GM12878 (cell line): ENCODE measurements at regions not wholly inside any gene's neighbourhood (a gene's known extent, or its start where the extent isn't known, plus 50 kb on each side); places are given as distances from the start of the nearest gene placed in this dataset.

ENCODE experiments used
- NFIC ChIP-seq: IDR thresholded peaks from 2 replicates; pipeline ENCODE4 v1.6.1; 2012; ENCODE audit warnings: low read depth, mild to moderate bottlenecking, inconsistent platforms, low read length, moderate library complexity
- NFYB ChIP-seq: IDR thresholded peaks from 2 replicates; pipeline ENCODE4 v1.6.1; 2011; ENCODE audit warnings: low read depth, mild to moderate bottlenecking, low read length, improper control_type of control experiment, moderate library complexity; ENCODE audit not compliant: insufficient read depth
- SIN3A ChIP-seq: IDR thresholded peaks from 2 replicates; pipeline ENCODE4 v1.6.1; 2012; ENCODE audit warnings: low read depth, low read length, improper control_type of control experiment
- SMAD1 ChIP-seq: fragments of 450-650 bp; IDR thresholded peaks from 2 replicates; pipeline ENCODE4 v1.6.1; 2018; ENCODE audit warnings: mild to moderate bottlenecking, low read depth; ENCODE audit not compliant: partially characterized antibody
- SREBF1 ChIP-seq: IDR thresholded peaks from 2 replicates; pipeline ENCODE4 v1.6.1; 2012; ENCODE audit warnings: mild to moderate bottlenecking, low read length
- ZNF24 ChIP-seq: fragments of 450-650 bp; IDR thresholded peaks from 2 replicates; pipeline ENCODE4 v1.6.1; 2017; ENCODE audit warnings: antibody characterized with exemption, mild to moderate bottlenecking
- TF ChIP-seq, protein P1 (sequence below): IDR thresholded peaks from 2 replicates; pipeline ENCODE4 v1.6.1; 2011; ENCODE audit warnings: borderline replicate concordance, low read depth, mild to moderate bottlenecking, moderate library complexity, low read length; ENCODE audit not compliant: insufficient read depth, poor library complexity, severe bottlenecking
- TF ChIP-seq, protein P2 (sequence below): IDR thresholded peaks from 2 replicates; pipeline ENCODE4 v1.6.1; 2011; ENCODE audit warnings: low read depth, low read length, improper control_type of control experiment, borderline replicate concordance
- TF ChIP-seq, protein P3 (sequence below): fragments of 450-650 bp; IDR thresholded peaks from 2 replicates; pipeline ENCODE4 v1.6.1; 2017; ENCODE audit warnings: mild to moderate bottlenecking, low read depth, inconsistent platforms; ENCODE audit not compliant: poor library complexity, severe bottlenecking
- TF ChIP-seq, protein P4 (sequence below): IDR thresholded peaks from 2 replicates; pipeline ENCODE4 v1.6.1; 2012; ENCODE audit warnings: low read depth, low read length, improper control_type of control experiment

DNA sequence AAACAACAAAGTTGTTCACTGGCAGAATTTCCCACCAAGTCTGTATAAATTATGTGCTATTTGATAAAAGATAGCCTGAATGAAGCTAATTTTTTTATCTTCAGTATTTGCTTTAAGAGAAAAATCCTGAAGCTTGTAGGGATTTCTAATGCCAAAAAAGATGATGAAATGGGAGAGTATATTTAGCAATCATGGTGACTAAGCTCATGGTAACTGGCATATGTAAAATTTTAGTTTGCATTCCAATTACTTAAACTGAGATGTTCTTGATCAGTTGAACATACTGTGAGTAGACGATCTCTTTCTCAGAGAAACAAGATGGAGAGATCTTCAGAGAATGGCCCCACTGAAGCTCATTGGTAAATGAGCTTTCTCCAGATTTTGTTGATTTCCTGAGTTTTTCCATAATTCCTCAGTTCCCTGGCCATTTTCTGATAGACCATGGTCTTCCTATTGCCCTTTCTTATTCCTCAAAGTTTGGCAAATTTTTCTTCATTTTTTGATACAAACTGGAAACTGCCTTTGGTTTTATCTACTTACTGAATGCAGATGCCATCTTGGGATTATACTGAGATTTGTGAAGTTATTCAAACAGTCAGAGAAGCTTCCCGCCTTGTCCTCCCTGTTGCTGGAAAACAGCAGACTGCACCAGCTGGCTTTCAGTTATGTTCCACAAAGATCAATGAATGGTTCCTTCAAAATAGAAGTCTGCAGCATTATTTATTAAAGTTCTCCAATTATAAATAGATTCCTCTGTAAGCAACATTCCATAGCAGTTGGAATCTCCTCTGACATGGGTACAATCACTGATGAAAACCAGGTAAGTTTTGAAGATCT is 68.3 kb upstream of the ALOX12 start (continued):
- TF ChIP-seq, protein P1, sequence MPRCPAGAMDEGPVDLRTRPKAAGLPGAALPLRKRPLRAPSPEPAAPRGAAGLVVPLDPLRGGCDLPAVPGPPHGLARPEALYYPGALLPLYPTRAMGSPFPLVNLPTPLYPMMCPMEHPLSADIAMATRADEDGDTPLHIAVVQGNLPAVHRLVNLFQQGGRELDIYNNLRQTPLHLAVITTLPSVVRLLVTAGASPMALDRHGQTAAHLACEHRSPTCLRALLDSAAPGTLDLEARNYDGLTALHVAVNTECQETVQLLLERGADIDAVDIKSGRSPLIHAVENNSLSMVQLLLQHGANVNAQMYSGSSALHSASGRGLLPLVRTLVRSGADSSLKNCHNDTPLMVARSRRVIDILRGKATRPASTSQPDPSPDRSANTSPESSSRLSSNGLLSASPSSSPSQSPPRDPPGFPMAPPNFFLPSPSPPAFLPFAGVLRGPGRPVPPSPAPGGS, result no peak
- TF ChIP-seq NFIC (no peak), NFYB (no peak), ZNF24 (no peak), SREBF1 (no peak), SIN3A (no peak), SMAD1 (no peak)
- TF ChIP-seq, protein P2, sequence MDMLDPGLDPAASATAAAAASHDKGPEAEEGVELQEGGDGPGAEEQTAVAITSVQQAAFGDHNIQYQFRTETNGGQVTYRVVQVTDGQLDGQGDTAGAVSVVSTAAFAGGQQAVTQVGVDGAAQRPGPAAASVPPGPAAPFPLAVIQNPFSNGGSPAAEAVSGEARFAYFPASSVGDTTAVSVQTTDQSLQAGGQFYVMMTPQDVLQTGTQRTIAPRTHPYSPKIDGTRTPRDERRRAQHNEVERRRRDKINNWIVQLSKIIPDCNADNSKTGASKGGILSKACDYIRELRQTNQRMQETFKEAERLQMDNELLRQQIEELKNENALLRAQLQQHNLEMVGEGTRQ, result no peak
- TF ChIP-seq, protein P3, sequence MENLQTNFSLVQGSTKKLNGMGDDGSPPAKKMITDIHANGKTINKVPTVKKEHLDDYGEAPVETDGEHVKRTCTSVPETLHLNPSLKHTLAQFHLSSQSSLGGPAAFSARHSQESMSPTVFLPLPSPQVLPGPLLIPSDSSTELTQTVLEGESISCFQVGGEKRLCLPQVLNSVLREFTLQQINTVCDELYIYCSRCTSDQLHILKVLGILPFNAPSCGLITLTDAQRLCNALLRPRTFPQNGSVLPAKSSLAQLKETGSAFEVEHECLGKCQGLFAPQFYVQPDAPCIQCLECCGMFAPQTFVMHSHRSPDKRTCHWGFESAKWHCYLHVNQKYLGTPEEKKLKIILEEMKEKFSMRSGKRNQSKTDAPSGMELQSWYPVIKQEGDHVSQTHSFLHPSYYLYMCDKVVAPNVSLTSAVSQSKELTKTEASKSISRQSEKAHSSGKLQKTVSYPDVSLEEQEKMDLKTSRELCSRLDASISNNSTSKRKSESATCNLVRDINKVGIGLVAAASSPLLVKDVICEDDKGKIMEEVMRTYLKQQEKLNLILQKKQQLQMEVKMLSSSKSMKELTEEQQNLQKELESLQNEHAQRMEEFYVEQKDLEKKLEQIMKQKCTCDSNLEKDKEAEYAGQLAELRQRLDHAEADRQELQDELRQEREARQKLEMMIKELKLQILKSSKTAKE, result no peak
- TF ChIP-seq, protein P4, sequence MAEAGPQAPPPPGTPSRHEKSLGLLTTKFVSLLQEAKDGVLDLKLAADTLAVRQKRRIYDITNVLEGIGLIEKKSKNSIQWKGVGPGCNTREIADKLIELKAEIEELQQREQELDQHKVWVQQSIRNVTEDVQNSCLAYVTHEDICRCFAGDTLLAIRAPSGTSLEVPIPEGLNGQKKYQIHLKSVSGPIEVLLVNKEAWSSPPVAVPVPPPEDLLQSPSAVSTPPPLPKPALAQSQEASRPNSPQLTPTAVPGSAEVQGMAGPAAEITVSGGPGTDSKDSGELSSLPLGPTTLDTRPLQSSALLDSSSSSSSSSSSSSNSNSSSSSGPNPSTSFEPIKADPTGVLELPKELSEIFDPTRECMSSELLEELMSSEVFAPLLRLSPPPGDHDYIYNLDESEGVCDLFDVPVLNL, result no peak
- TF ChIP-seq, all 136 proteins: peak for 0
